BLaER1 (cell line): ENCODE measurements at regions not wholly inside any gene's neighbourhood (a gene's known extent, or its start where the extent isn't known, plus 50 kb on each side); places are given as distances from the start of the nearest gene placed in this dataset.

Source experiments
- H3K27ac ChIP-seq: shearing (Covaris generic); formaldehyde crosslinking; 2 replicates; pipeline ENCODE4 v1.8.1; 2022
- H3K27me3 ChIP-seq: shearing (Covaris generic); formaldehyde crosslinking; 2 replicates; pipeline ENCODE4 v1.8.1; 2022
- H3K36me3 ChIP-seq: shearing (Covaris generic); formaldehyde crosslinking; 2 replicates; pipeline ENCODE4 v1.8.1; 2022
- H3K4me1 ChIP-seq: shearing (Covaris generic); formaldehyde crosslinking; 2 replicates; pipeline ENCODE4 v1.8.1; 2022
- H3K4me2 ChIP-seq: shearing (Covaris generic); formaldehyde crosslinking; 2 replicates; pipeline ENCODE4 v1.8.1; 2022
- H3K4me3 ChIP-seq: shearing (Covaris generic); formaldehyde crosslinking; 2 replicates; pipeline ENCODE4 v1.8.1; 2022
- H3K9ac ChIP-seq: shearing (Covaris generic); formaldehyde crosslinking; 2 replicates; pipeline ENCODE4 v1.8.1; 2022
- H3K9me3 ChIP-seq: shearing (Covaris generic); formaldehyde crosslinking; 2 replicates; pipeline ENCODE4 v1.8.1; 2022
- H4K20me1 ChIP-seq: shearing (Covaris generic); formaldehyde crosslinking; 2 replicates; pipeline ENCODE4 v1.8.1; 2022
- Cebpa-rat ChIP-seq: shearing (Covaris generic); IDR thresholded peaks from 2 replicates; pipeline ENCODE4 v1.8.1; 2022

- H4K20me1 ChIP-seq: no peaks in the 10 kb centered on the region
- H3K4me3 ChIP-seq: no peak overlapping the region
- peaks cover 8% of the 10 kb centered on the region; the same call in 1 of the 2 replicates for H3K9me3 ChIP-seq
- no peak overlapping the region for H3K27ac ChIP-seq
- no peak overlapping the region for H3K4me2 ChIP-seq
- peaks cover 17% of the 10 kb centered on the region for H3K4me1 ChIP-seq
- H3K36me3 ChIP-seq: no peaks in the 10 kb centered on the region
- H3K9ac ChIP-seq: no peak overlapping the region
- TF ChIP-seq Cebpa-rat: no peak
- no peaks in the 10 kb centered on the region for H3K27me3 ChIP-seq
These were observed 276.3 kb upstream of the PARD3B start for GRCh38 chr2:204268971-204269370.

GRCh38 chr2:204272089-204272488 is 273.2 kb upstream of the PARD3B start:
- Histone ChIP-seq H3K36me3 (no peaks in the 10 kb centered on the region), H3K4me1 (peaks cover 4% of the 10 kb centered on the region; the same call in 1 of the 2 replicates), H4K20me1 (no peaks in the 10 kb centered on the region), H3K27ac (no peak overlapping the region), H3K4me2 (no peak overlapping the region; the same call in 1 of the 2 replicates), H3K9me3 (peaks cover 8% of the 10 kb centered on the region; the same call in 1 of the 2 replicates), H3K27me3 (no peaks in the 10 kb centered on the region), H3K9ac (no peak overlapping the region), H3K4me3 (no peak overlapping the region)
- no peak for TF ChIP-seq Cebpa-rat

GRCh38 chr2:204272610-204273287 is 272.5 kb upstream of the PARD3B start:
- Histone ChIP-seq H3K9ac (no peak overlapping the region), H3K36me3 (no peaks in the 10 kb centered on the region), H3K27me3 (no peaks in the 10 kb centered on the region), H4K20me1 (no peaks in the 10 kb centered on the region), H3K27ac (no peak overlapping the region), H3K4me1 (peaks cover 4% of the 10 kb centered on the region; the same call in 1 of the 2 replicates), H3K9me3 (peaks cover 8% of the 10 kb centered on the region; the same call in 1 of the 2 replicates), H3K4me2 (no peak overlapping the region), H3K4me3 (no peak overlapping the region)
- no peak for TF ChIP-seq Cebpa-rat

- H3K4me2 ChIP-seq: no peak overlapping the region
- H3K4me3 ChIP-seq: no peak overlapping the region
- TF ChIP-seq Cebpa-rat: no peak
These were observed 270.8 kb upstream of the PARD3B start for GRCh38 chr2:204274429-204274828.

GRCh38 chr2:204274991-204275390 is 270.3 kb upstream of the PARD3B start:
- no peak overlapping the region for H3K27ac ChIP-seq
- TF ChIP-seq Cebpa-rat: no peak
- H3K27me3 ChIP-seq: no peaks in the 10 kb centered on the region
- H3K4me3 ChIP-seq: no peak overlapping the region
- H3K36me3 ChIP-seq: no peaks in the 10 kb centered on the region
- H4K20me1 ChIP-seq: no peaks in the 10 kb centered on the region
- H3K9me3 ChIP-seq: peaks cover 8% of the 10 kb centered on the region; the same call in 1 of the 2 replicates
- H3K4me2 ChIP-seq: no peak overlapping the region
- H3K4me1 ChIP-seq: peaks cover 4% of the 10 kb centered on the region; the same call in 1 of the 2 replicates
- no peak overlapping the region for H3K9ac ChIP-seq

More at GRCh38 chr2:204274429-204274828, 270.8 kb upstream of the PARD3B start:
- H3K9me3 ChIP-seq: peaks cover 8% of the 10 kb centered on the region; the same call in 1 of the 2 replicates
- H3K27me3 ChIP-seq: no peaks in the 10 kb centered on the region
- H3K9ac ChIP-seq: no peak overlapping the region
- H4K20me1 ChIP-seq: no peaks in the 10 kb centered on the region
- no peaks in the 10 kb centered on the region for H3K36me3 ChIP-seq
- H3K27ac ChIP-seq: no peak overlapping the region
- peaks cover 4% of the 10 kb centered on the region; the same call in 1 of the 2 replicates for H3K4me1 ChIP-seq

GRCh38 chr2:204277226-204277625 is 268.0 kb upstream of the PARD3B start:
- no peak overlapping the region for H3K27ac ChIP-seq
- H3K4me3 ChIP-seq: no peak overlapping the region
- no peaks in the 10 kb centered on the region for H3K27me3 ChIP-seq
- H3K9me3 ChIP-seq: no peaks in the 10 kb centered on the region
- no peak overlapping the region for H3K9ac ChIP-seq
- no peaks in the 10 kb centered on the region for H3K36me3 ChIP-seq
- no peak for TF ChIP-seq Cebpa-rat
- H3K4me2 ChIP-seq: no peak overlapping the region
- H3K4me1 ChIP-seq: no peaks in the 10 kb centered on the region
- no peaks in the 10 kb centered on the region for H4K20me1 ChIP-seq

- Histone ChIP-seq H3K27me3 (no peaks in the 10 kb centered on the region), H4K20me1 (no peaks in the 10 kb centered on the region), H3K4me2 (no peak overlapping the region), H3K27ac (no peak overlapping the region), H3K9ac (no peak overlapping the region), H3K9me3 (no peaks in the 10 kb centered on the region), H3K36me3 (no peaks in the 10 kb centered on the region), H3K4me1 (no peaks in the 10 kb centered on the region), H3K4me3 (no peak overlapping the region)
- TF ChIP-seq Cebpa-rat: no peak
These were observed 266.8 kb upstream of the PARD3B start for GRCh38 chr2:204278454-204278853.

GRCh38 chr2:204279819-204280218 is 265.5 kb upstream of the PARD3B start:
- Histone ChIP-seq H3K4me2 (no peak overlapping the region), H3K27ac (no peak overlapping the region), H4K20me1 (no peaks in the 10 kb centered on the region), H3K4me3 (no peak overlapping the region), H3K36me3 (no peaks in the 10 kb centered on the region), H3K4me1 (no peaks in the 10 kb centered on the region), H3K9me3 (no peaks in the 10 kb centered on the region), H3K27me3 (no peaks in the 10 kb centered on the region), H3K9ac (no peak overlapping the region)
- TF ChIP-seq Cebpa-rat: no peak

- Histone ChIP-seq H3K27me3 (no peaks in the 10 kb centered on the region), H3K36me3 (no peaks in the 10 kb centered on the region), H3K4me3 (no peak overlapping the region), H3K27ac (no peak overlapping the region), H3K4me1 (peaks cover 2% of the 10 kb centered on the region; the same call in 1 of the 2 replicates), H3K9me3 (no peaks in the 10 kb centered on the region), H3K4me2 (no peak overlapping the region), H4K20me1 (no peaks in the 10 kb centered on the region), H3K9ac (no peak overlapping the region)
- no peak for TF ChIP-seq Cebpa-rat
These were observed 265.0 kb upstream of the PARD3B start for GRCh38 chr2:204280262-204280668.

GRCh38 chr2:204282081-204282480 is 263.2 kb upstream of the PARD3B start:
- Histone ChIP-seq H3K9me3 (no peaks in the 10 kb centered on the region), H3K27me3 (no peaks in the 10 kb centered on the region), H3K36me3 (no peaks in the 10 kb centered on the region), H3K4me2 (no peak overlapping the region), H3K4me1 (peaks cover 4% of the 10 kb centered on the region; the same call in 1 of the 2 replicates), H3K4me3 (no peak overlapping the region), H3K27ac (no peak overlapping the region), H3K9ac (no peak overlapping the region), H4K20me1 (no peaks in the 10 kb centered on the region)
- no peak for TF ChIP-seq Cebpa-rat
